Left lung (tissue), 4 donors: ENCODE measurements at regions not wholly inside any gene's neighbourhood (a gene's known extent, or its start where the extent isn't known, plus 50 kb on each side); places are given as distances from the start of the nearest gene placed in this dataset.

Source experiments
- ATAC-seq: fragments of 200-7000 bp; cut with Tn5 transposase; one replicate; pipeline ENCODE4 v1.9.1; 2020; ENCODE audit warnings: moderate library complexity
- DNase-seq, 4 donors: peaks; one replicate each; pipeline ENCODE4 v3.0.0-alpha.2; 2013 to 2020
- H3K27ac ChIP-seq, 2 donors: fragments of 200-600 bp; sonication (generic) in 1 of 2; one replicate each; pipeline versions ENCODE4 v1.5.0 to v1.8.0; 2020 to 2021
- H3K27me3 ChIP-seq, 2 donors: fragments of 200-600 bp; sonication (generic) in 1 of 2; one replicate each; pipeline versions ENCODE4 v1.5.0 to v1.8.0; 2020 to 2021
- H3K36me3 ChIP-seq, 2 donors: fragments of 200-600 bp; sonication (generic) in 1 of 2; one replicate each; pipeline versions ENCODE4 v1.5.0 to v1.8.0; 2020 to 2021
- H3K4me1 ChIP-seq, 2 donors: fragments of 200-600 bp; one replicate each; pipeline ENCODE4 v1.8.0; 2021
- H3K4me3 ChIP-seq, 2 donors: fragments of 200-600 bp; sonication (generic) in 1 of 2; one replicate each; pipeline versions ENCODE4 v1.5.0 to v1.8.0; 2020 to 2021; ENCODE audit warnings: mild to moderate bottlenecking in 1 of 2
- H3K9me3 ChIP-seq, 2 donors: fragments of 200-600 bp; sonication (generic) in 1 of 2; one replicate each; pipeline versions ENCODE4 v1.5.0 to v1.8.0; 2020 to 2021
- intact Hi-C, 2 donors: fragments of 100-400 bp; cut with DNase I; formaldehyde crosslinking; loops; one replicate each; pipeline versions ENCODE4 v1.11.2 to v1.14.2; 2022
- TF ChIP-seq, protein P1 (sequence below), 2 donors: fragments of 200-600 bp; sonication (generic) in 1 of 2; IDR thresholded peaks; one replicate each; pipeline versions ENCODE4 v1.5.0 to v1.8.0; 2021; ENCODE audit warnings: antibody characterized with exemption in 2 of 2
- donor health status: DM: no; HTN: yes; CAD: no.
- donor health status: DM: no; HTN: no; CAD: no.

DNA sequence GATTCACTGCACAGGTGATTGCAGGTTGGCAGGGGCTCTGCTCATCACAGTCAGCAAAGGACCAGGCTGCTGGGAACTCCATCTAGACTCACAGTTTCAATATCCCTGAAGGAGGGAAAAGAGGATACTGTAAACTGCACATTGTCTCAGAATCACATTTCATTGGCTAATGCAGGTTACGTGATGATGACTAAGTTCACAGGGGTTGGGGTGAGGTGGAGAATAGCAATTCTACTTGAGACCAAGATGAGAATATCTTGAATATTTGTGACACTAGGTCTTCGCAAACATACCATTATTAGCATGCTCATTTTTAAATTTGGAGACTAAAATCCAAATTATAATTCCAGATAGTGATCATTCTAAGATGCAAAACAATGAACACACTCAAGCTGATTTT lies 208.5 kb upstream of the CITED2 start:
- H3K36me3 ChIP-seq: no peaks in the 10 kb centered on the region
- no peak for ATAC-seq
- intact Hi-C loops: no loop called here
- no peaks in the 10 kb centered on the region for H3K9me3 ChIP-seq
- TF ChIP-seq, protein P1, sequence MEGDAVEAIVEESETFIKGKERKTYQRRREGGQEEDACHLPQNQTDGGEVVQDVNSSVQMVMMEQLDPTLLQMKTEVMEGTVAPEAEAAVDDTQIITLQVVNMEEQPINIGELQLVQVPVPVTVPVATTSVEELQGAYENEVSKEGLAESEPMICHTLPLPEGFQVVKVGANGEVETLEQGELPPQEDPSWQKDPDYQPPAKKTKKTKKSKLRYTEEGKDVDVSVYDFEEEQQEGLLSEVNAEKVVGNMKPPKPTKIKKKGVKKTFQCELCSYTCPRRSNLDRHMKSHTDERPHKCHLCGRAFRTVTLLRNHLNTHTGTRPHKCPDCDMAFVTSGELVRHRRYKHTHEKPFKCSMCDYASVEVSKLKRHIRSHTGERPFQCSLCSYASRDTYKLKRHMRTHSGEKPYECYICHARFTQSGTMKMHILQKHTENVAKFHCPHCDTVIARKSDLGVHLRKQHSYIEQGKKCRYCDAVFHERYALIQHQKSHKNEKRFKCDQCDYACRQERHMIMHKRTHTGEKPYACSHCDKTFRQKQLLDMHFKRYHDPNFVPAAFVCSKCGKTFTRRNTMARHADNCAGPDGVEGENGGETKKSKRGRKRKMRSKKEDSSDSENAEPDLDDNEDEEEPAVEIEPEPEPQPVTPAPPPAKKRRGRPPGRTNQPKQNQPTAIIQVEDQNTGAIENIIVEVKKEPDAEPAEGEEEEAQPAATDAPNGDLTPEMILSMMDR (IDR thresholded peaks at IDR 0.05): no peak
- no peak overlapping the region for H3K27ac ChIP-seq
- H3K4me3 ChIP-seq: no peak overlapping the region
- peaks cover 0 to 9% of the 10 kb centered on the region in 2 donors for H3K4me1 ChIP-seq
- no peaks in the 10 kb centered on the region for H3K27me3 ChIP-seq
- no peak for DNase-seq

DNA sequence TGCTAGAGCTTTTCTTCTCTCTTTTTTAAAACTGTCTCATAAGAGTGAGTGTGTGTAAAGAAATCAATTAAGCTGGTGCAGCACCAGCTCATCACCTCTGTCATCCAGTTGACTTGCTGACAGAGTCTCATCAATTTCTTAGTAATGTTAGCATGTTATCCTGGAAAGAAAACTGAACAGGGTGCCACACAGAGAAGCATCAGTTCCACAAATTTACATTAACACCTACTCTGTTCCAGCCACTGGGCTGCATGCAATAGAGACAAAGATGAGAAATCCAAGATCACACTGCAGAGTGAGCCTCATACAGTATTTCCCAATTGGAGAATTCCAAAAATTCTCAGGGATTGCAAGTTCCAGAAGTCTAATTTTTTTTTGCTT lies 207.0 kb upstream of the CITED2 start:
- ATAC-seq (no peak), DNase-seq (no peak)
- H3K9me3 ChIP-seq: no peaks in the 10 kb centered on the region
- no peaks in the 10 kb centered on the region for H3K27me3 ChIP-seq
- peaks cover 0 to 4% of the 10 kb centered on the region in 2 donors for H3K4me1 ChIP-seq
- H3K27ac ChIP-seq: no peak overlapping the region
- TF ChIP-seq, protein P1 (IDR thresholded peaks at IDR 0.05): no peak
- H3K36me3 ChIP-seq: no peaks in the 10 kb centered on the region
- no peak overlapping the region for H3K4me3 ChIP-seq
- intact Hi-C loops: no loop called here

DNA sequence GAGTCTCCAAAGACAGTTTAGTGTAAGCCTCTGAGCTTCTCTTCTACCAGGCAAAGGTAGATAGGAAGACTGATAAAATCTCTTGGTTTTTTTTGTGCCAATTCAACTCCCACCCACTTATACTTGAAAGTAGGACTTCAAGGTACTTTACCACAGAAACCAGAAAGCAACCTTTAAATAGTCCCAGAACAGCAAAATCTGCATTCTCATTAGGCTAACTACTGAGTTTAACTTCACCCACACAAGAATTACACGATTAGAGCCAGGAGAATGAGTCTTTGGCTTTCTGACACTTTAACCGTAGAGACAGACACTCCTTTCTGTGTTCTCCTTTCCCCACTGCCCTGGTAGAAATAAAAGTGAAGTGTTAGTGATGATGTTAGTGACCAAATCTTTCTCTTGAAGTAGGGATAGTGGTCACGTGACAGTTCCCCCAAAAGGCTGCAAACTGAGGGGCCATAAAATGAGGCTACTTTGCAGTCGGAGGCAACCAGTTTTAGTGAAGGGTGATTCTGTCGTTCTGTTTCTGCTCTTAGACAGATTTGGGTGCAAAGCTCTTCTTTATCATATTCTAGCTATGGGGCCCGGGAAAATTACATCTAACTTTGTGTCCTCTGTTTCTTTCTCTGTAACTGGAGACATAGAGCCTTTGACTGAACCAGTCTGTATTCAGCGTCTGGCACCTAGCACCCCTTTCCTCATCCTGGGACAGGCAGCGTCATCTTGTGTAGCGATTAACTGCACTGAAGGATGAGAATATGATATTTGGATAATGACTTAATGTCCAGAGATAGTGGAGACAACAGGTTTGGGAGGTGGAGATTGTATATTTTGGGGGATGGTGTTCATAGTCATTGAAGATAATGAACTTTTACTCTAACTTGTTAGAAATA lies 206.4 kb upstream of the CITED2 start:
- intact Hi-C loops: no loop called here
- no peak for DNase-seq
- Histone ChIP-seq H3K27me3 (no peaks in the 10 kb centered on the region), H3K4me3 (no peak overlapping the region), H3K4me1 (peaks cover 0 to 4% of the 10 kb centered on the region in 2 donors), H3K27ac (no peak overlapping the region), H3K36me3 (no peaks in the 10 kb centered on the region), H3K9me3 (no peaks in the 10 kb centered on the region)
- no peak for ATAC-seq
- TF ChIP-seq, protein P1 (IDR thresholded peaks at IDR 0.05): no peak

DNA sequence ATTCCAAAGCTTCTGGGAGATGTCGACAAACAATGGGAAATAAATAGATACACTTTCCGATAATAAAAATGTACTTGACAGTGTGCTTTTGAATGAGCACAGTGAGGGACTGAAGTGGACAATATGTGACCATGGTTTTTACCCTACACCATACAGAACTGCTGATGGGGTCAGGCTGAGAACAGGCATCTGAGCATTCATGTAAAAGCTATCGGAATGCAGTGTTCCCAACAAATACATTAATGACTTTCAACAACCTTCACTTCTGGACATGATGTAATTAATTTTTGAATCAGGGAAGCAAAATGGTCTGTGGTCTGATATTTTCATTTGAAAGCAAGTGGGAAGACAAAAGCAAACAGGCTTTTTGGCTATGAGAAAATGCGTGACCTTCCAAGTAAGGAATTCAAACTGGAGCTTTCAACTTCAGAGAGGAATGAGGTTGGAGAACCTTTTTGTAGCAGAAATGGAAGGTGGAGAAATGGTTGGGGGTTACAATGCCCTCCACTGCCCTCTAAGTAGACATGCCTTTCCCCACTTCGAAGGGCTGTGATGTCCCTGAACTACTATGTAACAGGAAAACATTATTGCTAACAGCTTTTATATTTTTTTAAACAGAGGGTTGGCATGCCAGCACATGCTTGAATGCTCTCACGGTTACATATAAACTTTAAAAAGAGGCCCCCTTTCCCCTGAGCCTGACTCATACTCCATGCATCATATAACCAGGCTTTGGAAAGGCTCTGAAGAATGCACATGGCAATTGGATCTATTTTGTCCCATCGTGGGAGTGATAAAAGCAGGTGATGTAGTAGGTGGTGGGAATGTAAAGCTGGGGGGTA lies 203.5 kb upstream of the CITED2 start:
- DNase-seq: peak in 1 of 4 donors; percentile 45

More for the DNA sequence above, 203.5 kb upstream of the CITED2 start:
- intact Hi-C loops: no loop called here
- Histone ChIP-seq H3K36me3 (no peaks in the 10 kb centered on the region), H3K27ac (peak overlapping the region; percentile 34 to 40), H3K4me1 (peaks cover 0 to 4% of the 10 kb centered on the region in 2 donors), H3K4me3 (no peak overlapping the region), H3K27me3 (no peaks in the 10 kb centered on the region), H3K9me3 (no peaks in the 10 kb centered on the region)
- peak; percentile 68 for ATAC-seq
- TF ChIP-seq, protein P1 (IDR thresholded peaks at IDR 0.05): no peak
